ENCODE measurements at regions not wholly inside any gene's neighbourhood (a gene's known extent, or its start where the extent isn't known, plus 50 kb on each side); places are given as distances from the start of the nearest gene placed in this dataset.

- TF ChIP-seq CTCF (IDR thresholded peaks at IDR 0.05 in 2 of 3, conservative IDR thresholded peaks at IDR 0.05 in 1 of 3; ENCODE audit: control insufficient read depth in 2 of 3, extremely low read depth in 1 of 3, insufficient read depth in 1 of 3, low read depth in 3 of 3, low read length in 3 of 3), result no peak
- no peak for TF ChIP-seq RBBP5 (conservative IDR thresholded peaks at IDR 0.05)
- TF ChIP-seq SIX5 (IDR thresholded peaks at IDR 0.05; ENCODE audit: low read depth, low read length, severe bottlenecking), result no peak
- no peak for TF ChIP-seq POLR2A (IDR thresholded peaks at IDR 0.05; ENCODE audit: low read depth, low read length)
- no peak for TF ChIP-seq EP300 (IDR thresholded peaks at IDR 0.05; ENCODE audit: borderline replicate concordance in 1 of 2, control insufficient read depth in 1 of 2, low read depth in 2 of 2, low read length in 2 of 2)
- no peak for TF ChIP-seq ZBTB40 (IDR thresholded peaks at IDR 0.05; ENCODE audit: borderline replicate concordance)
- no peak for TF ChIP-seq POLR2AphosphoS5 (IDR thresholded peaks at IDR 0.05; ENCODE audit: low read length)
- no peak for TF ChIP-seq CHD2 (IDR thresholded peaks at IDR 0.05; ENCODE audit: borderline replicate concordance, low read depth, low read length)
Measured at GRCh38 chr2:19804639-19805260, 97.0 kb downstream of the TTC32 start.

Data from GM12878 (cell line).